Glutamatergic neuron (in vitro differentiated cells): ENCODE measurements at regions not wholly inside any gene's neighbourhood (a gene's known extent, or its start where the extent isn't known, plus 50 kb on each side); places are given as distances from the start of the nearest gene placed in this dataset.

ENCODE experiments used
- DNase-seq: peaks from one replicate; pipeline ENCODE4 v3.0.0; 2022
- H3K27ac Mint-ChIP-seq: one replicate; pipeline ENCODE4 v1.8.0; 2020; ENCODE audit warnings: mild to moderate bottlenecking, mixed read lengths, inconsistent platforms; ENCODE audit not compliant: unreplicated experiment
- H3K27me3 Mint-ChIP-seq: one replicate; pipeline ENCODE4 v1.8.0; 2020; ENCODE audit warnings: mild to moderate bottlenecking, moderate library complexity, mixed read lengths, inconsistent platforms; ENCODE audit not compliant: unreplicated experiment
- H3K36me3 Mint-ChIP-seq: one replicate; pipeline ENCODE4 v1.8.0; 2020; ENCODE audit warnings: mild to moderate bottlenecking, mixed read lengths, inconsistent platforms; ENCODE audit not compliant: unreplicated experiment
- H3K4me1 Mint-ChIP-seq: one replicate; pipeline ENCODE4 v1.8.0; 2020; ENCODE audit warnings: mild to moderate bottlenecking, low read depth, mixed read lengths, inconsistent platforms; ENCODE audit not compliant: unreplicated experiment
- H3K4me3 Mint-ChIP-seq: one replicate; pipeline ENCODE4 v1.8.0; 2020; ENCODE audit warnings: mild to moderate bottlenecking, mixed read lengths, inconsistent platforms; ENCODE audit not compliant: unreplicated experiment
- H3K9me3 Mint-ChIP-seq: one replicate; pipeline ENCODE4 v1.8.0; 2020; ENCODE audit warnings: mild to moderate bottlenecking, moderate library complexity, mixed read lengths, inconsistent platforms; ENCODE audit not compliant: unreplicated experiment
- CTCF ChIP-seq: fragments of 200-600 bp; sonication (generic); IDR thresholded peaks from one replicate; pipeline ENCODE4 v1.5.0; 2021; ENCODE audit not compliant: partially characterized antibody, unreplicated experiment

DNA sequence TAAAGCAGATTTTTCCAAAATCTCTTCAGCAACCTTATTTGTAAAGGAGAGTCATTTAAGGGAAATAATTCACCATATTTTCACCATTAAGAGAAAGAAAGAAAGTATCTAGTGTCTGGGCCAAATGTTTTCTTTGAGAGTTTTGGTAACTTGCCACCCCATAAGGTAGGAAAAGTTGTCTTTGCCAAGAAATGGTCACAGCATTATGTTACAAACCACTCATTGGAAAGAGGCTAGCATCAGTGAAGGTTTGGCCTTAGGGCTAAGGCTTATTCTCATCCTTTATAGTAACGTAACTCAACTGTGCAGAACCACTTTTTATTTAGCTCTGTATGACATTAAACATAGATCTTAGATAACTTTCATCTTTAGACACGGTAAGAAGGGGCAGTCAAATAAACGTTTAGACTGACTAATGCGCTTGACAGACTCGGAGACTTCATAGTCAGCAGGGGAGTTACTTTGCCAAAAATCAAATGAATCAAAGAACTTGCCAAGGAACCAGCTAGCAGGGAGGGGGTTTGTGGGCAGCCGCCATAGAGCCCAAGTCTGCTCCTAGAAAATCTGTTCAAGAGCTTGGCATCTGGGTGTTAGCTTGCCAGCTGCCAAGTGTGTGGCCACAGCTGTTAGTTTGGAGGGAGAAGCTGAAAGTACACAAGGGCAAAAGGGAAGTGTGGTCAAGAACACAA, 182.8 kb upstream of the GRID2 start:
- no peak overlapping the region for H3K27ac Mint-ChIP-seq
- no peaks in the 10 kb centered on the region for H3K27me3 Mint-ChIP-seq
- no peaks in the 10 kb centered on the region for H3K36me3 Mint-ChIP-seq
- H3K4me3 Mint-ChIP-seq: no peak overlapping the region
- peak; percentile 20 for DNase-seq
- H3K4me1 Mint-ChIP-seq: peaks cover 10% of the 10 kb centered on the region
- no peak for TF ChIP-seq CTCF
- no peaks in the 10 kb centered on the region for H3K9me3 Mint-ChIP-seq

DNA sequence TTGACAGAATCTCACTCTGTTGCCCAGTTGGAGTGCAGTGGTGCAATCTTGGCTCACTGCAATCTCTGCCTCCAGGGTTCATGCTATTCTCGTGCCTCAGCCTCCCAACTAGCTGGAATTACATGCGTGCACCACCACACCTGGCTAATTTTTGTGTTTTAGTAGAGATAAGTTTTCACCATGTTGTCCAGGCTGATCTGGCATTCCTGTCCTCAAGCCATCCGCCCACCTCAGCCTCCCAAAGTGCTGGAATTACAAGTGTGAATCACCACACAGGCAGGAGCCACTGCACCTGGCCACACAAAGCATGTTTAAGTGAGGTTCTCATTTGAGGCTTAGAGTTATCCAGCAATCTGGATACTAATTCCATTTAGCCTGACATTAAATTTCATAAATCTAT, 180.9 kb upstream of the GRID2 start:
- Mint-ChIP-seq H3K4me3 (no peak overlapping the region), H3K27ac (no peak overlapping the region), H3K9me3 (no peaks in the 10 kb centered on the region), H3K27me3 (no peaks in the 10 kb centered on the region), H3K36me3 (no peaks in the 10 kb centered on the region), H3K4me1 (peaks cover 9% of the 10 kb centered on the region)
- TF ChIP-seq CTCF: no peak
- no peak for DNase-seq

- Mint-ChIP-seq H3K27me3 (peaks cover 2% of the 10 kb centered on the region), H3K36me3 (peaks cover 11% of the 10 kb centered on the region), H3K9me3 (peaks cover 2% of the 10 kb centered on the region), H3K4me3 (no peak overlapping the region), H3K27ac (no peak overlapping the region), H3K4me1 (no peaks in the 10 kb centered on the region)
- DNase-seq: no peak
- TF ChIP-seq CTCF: no peak
Measured at GRCh38 chr4:92128676-92129075, 175.1 kb upstream of the GRID2 start.

GRCh38 chr4:92129408-92129994, 174.3 kb upstream of the GRID2 start:
- TF ChIP-seq CTCF: no peak
- Mint-ChIP-seq H3K27me3 (peaks cover 2% of the 10 kb centered on the region), H3K36me3 (peaks cover 11% of the 10 kb centered on the region), H3K27ac (no peak overlapping the region), H3K9me3 (peaks cover 2% of the 10 kb centered on the region), H3K4me3 (no peak overlapping the region), H3K4me1 (no peaks in the 10 kb centered on the region)
- no peak for DNase-seq

GRCh38 chr4:92136434-92136833, 167.3 kb upstream of the GRID2 start:
- Mint-ChIP-seq H3K9me3 (no peaks in the 10 kb centered on the region), H3K36me3 (no peaks in the 10 kb centered on the region), H3K4me3 (no peak overlapping the region), H3K27ac (no peak overlapping the region), H3K4me1 (no peaks in the 10 kb centered on the region), H3K27me3 (no peaks in the 10 kb centered on the region)
- no peak for DNase-seq
- TF ChIP-seq CTCF: no peak
